ACHN (cell line): ENCODE measurements at regions not wholly inside any gene's neighbourhood (a gene's known extent, or its start where the extent isn't known, plus 50 kb on each side); places are given as distances from the start of the nearest gene placed in this dataset.

ENCODE experiments used
- DNase-seq: peaks from one replicate; pipeline ENCODE4 v3.0.0-alpha.2; 2015
- in situ Hi-C: cut with HindIII; loops from 2 replicates; pipeline ENCODE4 v1.10.0; 2017; ENCODE audit warnings: low sequenced_read_pairs, low pct_ligation_motif_present, low pct_unique_long_range_greater_than_20kb

GRCh38 chr18:78396756-78397155, 582.9 kb upstream of the SALL3 start:
- in situ Hi-C loops: no loop called here
- no peak for DNase-seq

GRCh38 chr18:78399992-78400503, 579.6 kb upstream of the SALL3 start:
- in situ Hi-C loops: no loop called here
- no peak for DNase-seq

GRCh38 chr18:78402440-78402839, 577.2 kb upstream of the SALL3 start:
- no peak for DNase-seq
- in situ Hi-C loops: no loop called here

- DNase-seq: no peak
- in situ Hi-C loops: no loop called here
These were observed 576.7 kb upstream of the SALL3 start for GRCh38 chr18:78402966-78403365.

- no peak for DNase-seq
- in situ Hi-C loops: no loop called here
These were observed 576.2 kb upstream of the SALL3 start for GRCh38 chr18:78403371-78403770.

- in situ Hi-C loops: no loop called here
- no peak for DNase-seq
These were observed 573.9 kb upstream of the SALL3 start for GRCh38 chr18:78405763-78406162.

GRCh38 chr18:78406743-78407465, 572.7 kb upstream of the SALL3 start:
- DNase-seq: no peak
- in situ Hi-C loops: no loop called here

- no peak for DNase-seq
- in situ Hi-C loops: no loop called here
These were observed 572.2 kb upstream of the SALL3 start for GRCh38 chr18:78407466-78407844.

GRCh38 chr18:78408623-78409022, 571.0 kb upstream of the SALL3 start:
- no peak for DNase-seq
- in situ Hi-C loops: no loop called here

- DNase-seq: no peak
- in situ Hi-C loops: no loop called here
These were observed 569.4 kb upstream of the SALL3 start for GRCh38 chr18:78410094-78410786.

- no peak for DNase-seq
- in situ Hi-C loops: no loop called here
These were observed 568.1 kb upstream of the SALL3 start for GRCh38 chr18:78411539-78411938.

GRCh38 chr18:78414302-78414701, 565.3 kb upstream of the SALL3 start:
- in situ Hi-C loops: no loop called here
- no peak for DNase-seq

- in situ Hi-C loops: no loop called here
These were observed 562.8 kb upstream of the SALL3 start for GRCh38 chr18:78416853-78417252.

GRCh38 chr18:78418379-78418778, 561.2 kb upstream of the SALL3 start:
- in situ Hi-C loops: no loop called here
- DNase-seq: no peak

More at GRCh38 chr18:78416853-78417252, 562.8 kb upstream of the SALL3 start:
- no peak for DNase-seq

- in situ Hi-C loops: no loop called here
- no peak for DNase-seq
These were observed 560.4 kb upstream of the SALL3 start for GRCh38 chr18:78419171-78419570.

GRCh38 chr18:78420116-78420515, 559.5 kb upstream of the SALL3 start:
- no peak for DNase-seq
- in situ Hi-C loops: no loop called here

GRCh38 chr18:78421392-78421791, 558.2 kb upstream of the SALL3 start:
- DNase-seq: no peak
- in situ Hi-C loops: no loop called here

- in situ Hi-C loops: no loop called here
- DNase-seq: no peak
These were observed 557.3 kb upstream of the SALL3 start for GRCh38 chr18:78422336-78422735.

GRCh38 chr18:78423811-78424210, 555.8 kb upstream of the SALL3 start:
- in situ Hi-C loops: no loop called here
- no peak for DNase-seq

GRCh38 chr18:78424403-78425018, 555.1 kb upstream of the SALL3 start:
- in situ Hi-C loops: no loop called here
- DNase-seq: no peak
